H1 (cell line): ENCODE measurements at regions not wholly inside any gene's neighbourhood (a gene's known extent, or its start where the extent isn't known, plus 50 kb on each side); places are given as distances from the start of the nearest gene placed in this dataset.

Experiments used
- CHD7 ChIP-seq: fragments of 300-600 bp; sonication (generic); IDR thresholded peaks from 2 replicates; pipeline ENCODE4 v1.7.1; 2012; ENCODE audit warnings: low read length, moderate library complexity, mild to moderate bottlenecking, inconsistent platforms; ENCODE audit not compliant: insufficient replicate concordance

GRCh38 chr7:106573738-106574137 lies 87.2 kb downstream of the CCDC71L start (continued):
- TF ChIP-seq CHD7: no peak
- TF ChIP-seq, all 59 proteins: peak for 0
